K562 (cell line): ENCODE measurements at regions not wholly inside any gene's neighbourhood (a gene's known extent, or its start where the extent isn't known, plus 50 kb on each side); places are given as distances from the start of the nearest gene placed in this dataset.
"Not testable (repeated sequence)": the region's sequence is repeated elsewhere in the genome, so short reads cannot be mapped to it uniquely, and the experiment has no call there.

Source experiments
- ATAC-seq: fragments of 200-7000 bp; cut with Tn5 transposase; 3 replicates; pipeline ENCODE4 v1.9.1; 2020; ENCODE audit warnings: moderate library complexity
- BruUV-seq: library from RNA; stranded (reverse); fragments of 400-500 nt; replicated peaks from 2 replicates; lab custom pipeline; 2021; lab: Mats Ljungman, UMichigan
- CTCF ChIA-PET: fragments of 300-600 bp; formaldehyde crosslinking; extraction: SDS; loops from one replicate; lab custom pipeline; 2021; ENCODE audit warnings: low intra/inter-chr PET ratio; lab: Yijun Ruan, JAX
- POLR2A ChIA-PET: fragments of 300-600, 350-650 bp; sonication (Branson Sonifier 250); formaldehyde crosslinking; extraction: SDS; loops from one replicate; lab custom pipeline; 2021; ENCODE audit warnings: antibody characterized with exemption, inconsistent platforms; lab: Yijun Ruan, JAX
- DNase-seq, 4 experiments: peaks; one replicate each; pipeline versions ENCODE4 v3.0.0 to v3.0.0-alpha.2; 2011 to 2018; ENCODE audit warnings: low spot score in 3 of 4, mixed read lengths in 3 of 4; ENCODE audit errors: extremely low read depth in 1 of 4
- FAIRE-seq: peaks from 2 replicates; lab custom pipeline; 2011; peaks lifted over from hg19 to GRCh38; lab: Jason Lieb, UNC
- H2AFZ ChIP-seq: 2 replicates; pipeline ENCODE4 v1.6.0; 2011; ENCODE audit warnings: low read depth, low read length, control low read depth, inconsistent platforms
- H3K27ac ChIP-seq: fragments of 200-600 bp; 3 replicates; pipeline ENCODE4 v1.8.0; 2011; ENCODE audit warnings: low read depth, mild to moderate bottlenecking, control low read depth, inconsistent platforms, low read length, moderate library complexity, mixed read lengths; ENCODE audit errors: extremely low read depth
- H3K27me3 ChIP-seq, 2 experiments: fragments of 300-600 bp in 1 of 2; 2 replicates in 1 of 2; 3 replicates in 1 of 2; pipeline versions ENCODE4 v1.6.0 to v1.8.0; 2011; ENCODE audit warnings: inconsistent platforms in 2 of 2, low read length in 2 of 2, mild to moderate bottlenecking in 1 of 2, mixed read lengths in 1 of 2, moderate library complexity in 1 of 2; ENCODE audit not compliant: control insufficient read depth in 2 of 2, insufficient read depth in 2 of 2
- H3K36me3 ChIP-seq: fragments of 300-600 bp; 3 replicates; pipeline ENCODE4 v1.8.0; 2011; ENCODE audit warnings: mild to moderate bottlenecking, low read length, inconsistent platforms; ENCODE audit not compliant: control insufficient read depth, insufficient read depth
- H3K4me1 ChIP-seq, 2 experiments: fragments of 200-600 bp in 1 of 2; replicated peaks in 1 of 2; 2 replicates in 1 of 2; 3 replicates in 1 of 2; pipeline versions ENCODE4 v1.5.1 to v1.8.0; 2011; ENCODE audit warnings: inconsistent platforms in 2 of 2, low read length in 2 of 2, mild to moderate bottlenecking in 1 of 2, mixed read lengths in 1 of 2, moderate library complexity in 1 of 2; ENCODE audit not compliant: control insufficient read depth in 2 of 2, insufficient read depth in 2 of 2
- H3K4me2 ChIP-seq: 2 replicates; pipeline ENCODE4 v1.6.1; 2011; ENCODE audit warnings: low read length, control low read depth, inconsistent platforms, mixed read lengths; ENCODE audit not compliant: insufficient read depth
- H3K4me3 ChIP-seq: fragments of 200-600 bp; sonication (generic), shearing (Covaris generic); 2 replicates; pipeline ENCODE4 v1.5.1; 2016; ENCODE audit warnings: control low read depth, inconsistent platforms
- H3K79me2 ChIP-seq: fragments of 200-600 bp; 3 replicates; pipeline ENCODE4 v1.8.0; 2011; ENCODE audit warnings: low read length, inconsistent platforms; ENCODE audit not compliant: control insufficient read depth, insufficient read depth
- H3K9ac ChIP-seq, 2 experiments: 2 replicates each; pipeline versions ENCODE4 v1.6.0 to v1.6.1; 2011; ENCODE audit warnings: low read depth in 2 of 2, low read length in 2 of 2, control low read depth in 1 of 2, inconsistent platforms in 1 of 2, mild to moderate bottlenecking in 1 of 2, mixed read lengths in 1 of 2; ENCODE audit not compliant: insufficient read depth in 1 of 2
- H3K9me1 ChIP-seq: one replicate; pipeline ENCODE4 v1.6.0; 2011; ENCODE audit warnings: inconsistent platforms, mild to moderate bottlenecking, low read length, moderate library complexity; ENCODE audit not compliant: control insufficient read depth, insufficient read depth
- H3K9me3 ChIP-seq: replicated peaks from 2 replicates; pipeline ENCODE4 v1.5.1; 2011; ENCODE audit warnings: low read depth, low read length, inconsistent platforms; ENCODE audit not compliant: control insufficient read depth, insufficient read depth
- H4K20me1 ChIP-seq: replicated peaks from 2 replicates; pipeline ENCODE4 v1.6.1; 2011; ENCODE audit warnings: low read length, inconsistent platforms, mixed read lengths; ENCODE audit not compliant: control insufficient read depth, insufficient read depth
- CEBPZ ChIP-seq: fragments of 150-350 bp; IDR thresholded peaks from 2 replicates; pipeline ENCODE4 v1.6.1; 2014; ENCODE audit warnings: low read depth, mild to moderate bottlenecking, low read length, borderline replicate concordance
- HOMEZ ChIP-seq: fragments of 250-450 bp; sonication (Bioruptor Pico); IDR thresholded peaks from 2 replicates; pipeline ENCODE4 v1.4.0; 2020; ENCODE audit warnings: mild to moderate bottlenecking, moderate library complexity
- MAFG ChIP-seq: fragments of 450-650 bp; conservative IDR thresholded peaks from 2 replicates; pipeline ENCODE4 v1.6.1; 2016; ENCODE audit warnings: missing genetic modification characterization, missing compliant biosample characterization
- MAX ChIP-seq: sonication (generic); formaldehyde crosslinking; IDR thresholded peaks from 2 replicates; pipeline ENCODE4 v1.9.0; 2022; ENCODE audit warnings: mild to moderate bottlenecking, missing genetic modification reagents
- NFATC3 ChIP-seq: fragments of 450-650 bp; IDR thresholded peaks from 2 replicates; pipeline ENCODE4 v1.6.1; 2017; ENCODE audit warnings: mild to moderate bottlenecking
- RAD51 ChIP-seq: fragments of 450-650 bp; IDR thresholded peaks from 2 replicates; pipeline ENCODE4 v1.7.1; 2016; ENCODE audit warnings: low read depth, mild to moderate bottlenecking, borderline replicate concordance
- TAF1 ChIP-seq: IDR thresholded peaks from 2 replicates; pipeline ENCODE4 v1.6.1; 2011; ENCODE audit warnings: mild to moderate bottlenecking, low read length, moderate library complexity; ENCODE audit not compliant: insufficient read depth, control insufficient read depth, severe bottlenecking; ENCODE audit errors: extremely low read depth
- ZNF384 ChIP-seq: IDR thresholded peaks from 2 replicates; pipeline ENCODE4 v1.6.1; 2012; ENCODE audit warnings: low read depth, low read length, improper control_type of control experiment
- ZNF77 ChIP-seq: fragments of 250-450 bp; sonication (Bioruptor Pico); IDR thresholded peaks from 2 replicates; pipeline ENCODE4 v1.5.0; 2020
- WGBS: fragments of 100-300 bp; shearing (Covaris generic); methylation state at CpG from one replicate; pipeline ENCODE4 v1.1.6; 2016; ENCODE audit warnings: low coverage, mixed read lengths; ENCODE audit not compliant: insufficient coverage; ENCODE audit errors: missing lambda C conversion rate; 5-methylcytosine and 5-hydroxymethylcytosine counted together
- in situ Hi-C: fragments of 300-500 bp; cut with MboI; formaldehyde crosslinking; loops from 4 replicates; pipeline ENCODE4 v1.15.0; 2018; ENCODE audit warnings: inconsistent platforms, mixed read lengths
- intact Hi-C: fragments of 100-400 bp; cut with micrococcal nuclease; formaldehyde crosslinking; loops from 2 replicates; pipeline ENCODE4 v1.14.2; 2022

- TF ChIP-seq CEBPZ, result no peak
- TF ChIP-seq ZNF384, result no peak
- TF ChIP-seq TAF1, result no peak
- peak; percentile 67 for TF ChIP-seq RAD51
- no peak for TF ChIP-seq MAX (CRISPR knock-in tag)
- no peak for TF ChIP-seq NFATC3
- no peak for TF ChIP-seq HOMEZ (CRISPR knock-in tag)
- TF ChIP-seq MAFG (tag), result no peak
- TF ChIP-seq ZNF77 (CRISPR knock-in tag), result no peak
These were observed 71.0 kb upstream of the ZNF479 start (continued) for GRCh38 chr7:57203161-57203791.

- CTCF ChIA-PET, in situ Hi-C loops, intact Hi-C loops, H3K79me2 ChIP-seq, H4K20me1 ChIP-seq, H3K4me2 ChIP-seq, H3K4me3 ChIP-seq, H3K27ac ChIP-seq, H2AFZ ChIP-seq, H3K27me3 ChIP-seq, DNase-seq, H3K9ac ChIP-seq, H3K36me3 ChIP-seq, H3K9me3 ChIP-seq, ATAC-seq, H3K9me1 ChIP-seq, H3K4me1 ChIP-seq, POLR2A ChIA-PET, BruUV-seq, FAIRE-seq: not testable (repeated sequence)
- WGBS, result 5% methylated on average over 12 of the region's 15 CpGs
These were observed 71.6 kb upstream of the ZNF479 start for GRCh38 chr7:57203858-57204257.
